ENCODE measurements at regions not wholly inside any gene's neighbourhood (a gene's known extent, or its start where the extent isn't known, plus 50 kb on each side); places are given as distances from the start of the nearest gene placed in this dataset.

- Histone ChIP-seq H3K27me3 (ENCODE audit: low read depth) (peaks cover 90% of the 10 kb centered on the region), H3K9me3 (no peaks in the 10 kb centered on the region), H3K36me3 (no peaks in the 10 kb centered on the region), H3K4me3 (no peak overlapping the region), H3K27ac (no peak overlapping the region), H3K4me1 (no peaks in the 10 kb centered on the region)
- DNase-seq, result no peak
- no peak for ATAC-seq
- TF ChIP-seq CTCF (IDR thresholded peaks at IDR 0.05), result no peak
- intact Hi-C loops (cut with DNase I), result no loop called here
Measured at GRCh38 chr17:79392598-79392997, 218.3 kb downstream of the RBFOX3 start.

- peak; percentile 89 for TF ChIP-seq CTCF (IDR thresholded peaks at IDR 0.05)
- peak; percentile 76 for DNase-seq
- H3K9me3 ChIP-seq, result no peaks in the 10 kb centered on the region
- H3K27ac ChIP-seq, result no peak overlapping the region
- H3K27me3 ChIP-seq (ENCODE audit: low read depth), result peaks cover 83% of the 10 kb centered on the region
- no peaks in the 10 kb centered on the region for H3K36me3 ChIP-seq
- H3K4me1 ChIP-seq, result no peaks in the 10 kb centered on the region
- peak; percentile 68 to 70 for ATAC-seq
- no peak overlapping the region for H3K4me3 ChIP-seq
- intact Hi-C loops (cut with DNase I), result no loop called here
Measured at GRCh38 chr17:79391376-79392233, 219.2 kb downstream of the RBFOX3 start.

- no peak for TF ChIP-seq CTCF (IDR thresholded peaks at IDR 0.05)
- intact Hi-C loops (cut with DNase I), result no loop called here
- DNase-seq (no peak), ATAC-seq (no peak)
- Histone ChIP-seq H3K27me3 (ENCODE audit: low read depth) (peaks cover 66% of the 10 kb centered on the region), H3K4me3 (no peak overlapping the region), H3K9me3 (no peaks in the 10 kb centered on the region), H3K4me1 (no peaks in the 10 kb centered on the region), H3K36me3 (no peaks in the 10 kb centered on the region), H3K27ac (no peak overlapping the region)
Measured at GRCh38 chr17:79389896-79390295, 221.0 kb downstream of the RBFOX3 start.

- Histone ChIP-seq H3K9me3 (no peaks in the 10 kb centered on the region), H3K4me3 (no peak overlapping the region), H3K27ac (no peak overlapping the region), H3K4me1 (no peaks in the 10 kb centered on the region), H3K36me3 (no peaks in the 10 kb centered on the region), H3K27me3 (ENCODE audit: low read depth) (peaks cover 57% of the 10 kb centered on the region)
- TF ChIP-seq CTCF (IDR thresholded peaks at IDR 0.05), result peak; percentile 55
- intact Hi-C loops (cut with DNase I), result no loop called here
- peak; percentile 57 for DNase-seq
- peak; percentile 51 to 64 for ATAC-seq
Measured at GRCh38 chr17:79388556-79389295, 222.1 kb downstream of the RBFOX3 start.

- Histone ChIP-seq H3K36me3 (no peaks in the 10 kb centered on the region), H3K9me3 (no peaks in the 10 kb centered on the region), H3K4me3 (no peak overlapping the region), H3K27me3 (ENCODE audit: low read depth) (peaks cover 56% of the 10 kb centered on the region), H3K4me1 (no peaks in the 10 kb centered on the region), H3K27ac (no peak overlapping the region)
- TF ChIP-seq CTCF (IDR thresholded peaks at IDR 0.05), result no peak
- DNase-seq (no peak), ATAC-seq (no peak)
- intact Hi-C loops (cut with DNase I), result no loop called here
Measured at GRCh38 chr17:79387783-79388182, 223.1 kb downstream of the RBFOX3 start.

Measured in lower lobe of right lung (tissue), 2 donors.